ENCODE measurements at regions not wholly inside any gene's neighbourhood (a gene's known extent, or its start where the extent isn't known, plus 50 kb on each side); places are given as distances from the start of the nearest gene placed in this dataset.

DNA sequence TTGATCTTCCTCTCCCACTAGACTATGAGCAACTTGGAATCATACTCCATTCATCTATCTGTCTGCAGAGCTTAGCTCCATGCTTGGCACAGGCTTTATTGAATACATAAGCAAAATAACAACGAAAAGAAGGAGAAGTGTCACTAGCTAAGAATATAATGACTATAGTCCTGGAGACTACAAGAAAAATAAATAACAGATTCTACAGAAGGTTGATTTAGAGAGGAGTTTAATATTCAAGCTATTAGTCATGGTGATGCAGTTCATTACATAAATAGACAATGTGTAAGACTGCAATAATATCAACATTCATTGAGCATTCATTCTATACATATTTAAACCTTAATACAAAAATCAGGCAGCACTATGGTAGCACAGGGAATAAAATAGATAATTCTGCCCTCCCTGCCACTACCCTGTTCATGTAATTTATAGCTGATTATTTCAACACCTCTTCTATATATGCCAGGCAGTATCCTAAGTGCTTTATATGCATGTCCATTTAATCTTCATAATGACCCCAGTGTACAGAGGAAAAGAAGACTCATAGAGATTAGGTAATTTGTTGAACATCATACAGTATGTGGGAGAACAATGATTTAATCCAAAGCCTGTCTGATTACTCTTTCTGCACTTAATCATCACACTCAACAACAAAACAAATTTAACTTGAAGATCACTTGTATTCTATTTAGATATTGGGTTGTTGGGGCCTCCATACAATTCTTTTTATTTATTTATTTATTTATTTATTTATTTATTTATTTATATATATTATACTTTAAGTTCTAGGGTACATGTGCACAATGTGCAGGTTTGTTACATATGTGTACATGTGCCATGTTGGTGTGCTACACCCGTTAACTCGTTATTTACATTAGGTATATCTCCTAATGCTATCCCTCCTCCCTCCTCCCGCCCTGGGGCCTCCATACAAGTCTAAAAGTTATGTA is 165.3 kb downstream of the RNF152 start:
- TF ChIP-seq, protein P1, sequence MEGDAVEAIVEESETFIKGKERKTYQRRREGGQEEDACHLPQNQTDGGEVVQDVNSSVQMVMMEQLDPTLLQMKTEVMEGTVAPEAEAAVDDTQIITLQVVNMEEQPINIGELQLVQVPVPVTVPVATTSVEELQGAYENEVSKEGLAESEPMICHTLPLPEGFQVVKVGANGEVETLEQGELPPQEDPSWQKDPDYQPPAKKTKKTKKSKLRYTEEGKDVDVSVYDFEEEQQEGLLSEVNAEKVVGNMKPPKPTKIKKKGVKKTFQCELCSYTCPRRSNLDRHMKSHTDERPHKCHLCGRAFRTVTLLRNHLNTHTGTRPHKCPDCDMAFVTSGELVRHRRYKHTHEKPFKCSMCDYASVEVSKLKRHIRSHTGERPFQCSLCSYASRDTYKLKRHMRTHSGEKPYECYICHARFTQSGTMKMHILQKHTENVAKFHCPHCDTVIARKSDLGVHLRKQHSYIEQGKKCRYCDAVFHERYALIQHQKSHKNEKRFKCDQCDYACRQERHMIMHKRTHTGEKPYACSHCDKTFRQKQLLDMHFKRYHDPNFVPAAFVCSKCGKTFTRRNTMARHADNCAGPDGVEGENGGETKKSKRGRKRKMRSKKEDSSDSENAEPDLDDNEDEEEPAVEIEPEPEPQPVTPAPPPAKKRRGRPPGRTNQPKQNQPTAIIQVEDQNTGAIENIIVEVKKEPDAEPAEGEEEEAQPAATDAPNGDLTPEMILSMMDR (IDR thresholded peaks at IDR 0.05; ENCODE audit: low read depth, low read length) = no peak
- H3K4me3 ChIP-seq (ENCODE audit: low read depth, low read length) = no peak overlapping the region

DNA sequence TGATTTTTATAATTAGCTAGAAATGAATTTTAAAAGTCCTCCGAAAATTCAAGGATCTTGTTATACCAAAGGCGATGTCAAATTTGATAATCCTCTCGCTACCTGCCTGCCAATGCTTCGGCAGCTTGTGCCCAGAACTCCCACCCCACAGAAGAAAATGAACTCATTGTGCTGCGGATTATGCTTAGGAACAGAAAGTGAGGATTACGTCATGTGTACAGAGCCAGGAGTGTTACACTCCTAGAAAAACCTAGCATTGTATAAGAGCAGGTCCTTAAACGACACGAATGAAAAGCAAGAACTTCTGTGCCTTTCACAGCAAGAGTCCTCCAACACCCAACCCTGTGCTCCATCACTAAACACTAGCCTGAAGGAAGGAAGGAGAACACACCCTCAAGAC is 168.3 kb downstream of the RNF152 start:
- H3K4me3 ChIP-seq (ENCODE audit: low read depth, low read length) = no peak overlapping the region
- TF ChIP-seq, protein P1 (IDR thresholded peaks at IDR 0.05; ENCODE audit: low read depth, low read length) = no peak

DNA sequence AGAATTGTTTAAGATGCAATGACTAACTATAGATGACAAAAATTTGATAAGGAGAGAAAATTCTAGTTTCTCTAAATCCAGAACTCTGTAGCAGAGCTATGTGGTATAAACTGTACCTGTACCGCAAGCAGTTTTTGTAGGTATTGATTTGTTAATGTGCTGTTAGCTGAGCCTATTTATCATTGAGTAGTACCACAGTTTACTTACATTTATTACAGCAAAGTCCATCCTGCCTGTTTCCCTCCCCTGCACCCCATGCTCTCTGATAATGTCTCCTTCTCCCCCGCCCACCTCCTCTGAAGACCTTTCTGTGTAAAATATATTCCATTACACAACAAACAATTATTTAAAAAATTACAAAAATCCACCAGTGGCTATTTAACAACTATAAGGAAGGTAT is 170.6 kb downstream of the RNF152 start:
- TF ChIP-seq, protein P1 (IDR thresholded peaks at IDR 0.05; ENCODE audit: low read depth, low read length) = no peak
- H3K4me3 ChIP-seq (ENCODE audit: low read depth, low read length) = no peak overlapping the region

- TF ChIP-seq, protein P1 (IDR thresholded peaks at IDR 0.05; ENCODE audit: low read depth, low read length) = no peak
- H3K4me3 ChIP-seq (ENCODE audit: low read depth, low read length) = no peak overlapping the region
Measured at GRCh38 chr18:61720496-61720895, 172.3 kb downstream of the RNF152 start.

DNA sequence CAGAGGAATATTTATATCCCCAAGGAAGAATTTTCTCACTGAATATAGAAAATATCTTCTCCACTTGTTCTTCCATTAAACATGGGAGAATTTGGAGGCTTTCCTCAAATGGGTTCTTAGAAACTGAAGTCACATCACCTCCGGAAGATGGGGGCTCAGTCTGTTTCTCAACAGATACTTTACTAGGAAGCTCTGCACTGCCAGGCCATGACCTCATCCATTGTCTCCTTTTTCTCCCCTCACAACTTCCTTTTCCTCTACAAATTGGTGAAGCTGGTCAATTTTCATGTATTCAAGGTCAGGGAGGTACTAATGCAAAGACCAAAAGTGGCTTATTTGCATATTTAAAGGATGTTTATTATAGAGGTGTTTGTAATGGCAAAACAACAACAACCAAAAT is 173.1 kb downstream of the RNF152 start:
- TF ChIP-seq, protein P1 (IDR thresholded peaks at IDR 0.05; ENCODE audit: low read depth, low read length) = no peak
- H3K4me3 ChIP-seq (ENCODE audit: low read depth, low read length) = no peak overlapping the region

- TF ChIP-seq, protein P1 (IDR thresholded peaks at IDR 0.05; ENCODE audit: low read depth, low read length) = no peak
- H3K4me3 ChIP-seq (ENCODE audit: low read depth, low read length) = no peak overlapping the region
Measured at GRCh38 chr18:61718944-61719343, 173.9 kb downstream of the RNF152 start.

DNA sequence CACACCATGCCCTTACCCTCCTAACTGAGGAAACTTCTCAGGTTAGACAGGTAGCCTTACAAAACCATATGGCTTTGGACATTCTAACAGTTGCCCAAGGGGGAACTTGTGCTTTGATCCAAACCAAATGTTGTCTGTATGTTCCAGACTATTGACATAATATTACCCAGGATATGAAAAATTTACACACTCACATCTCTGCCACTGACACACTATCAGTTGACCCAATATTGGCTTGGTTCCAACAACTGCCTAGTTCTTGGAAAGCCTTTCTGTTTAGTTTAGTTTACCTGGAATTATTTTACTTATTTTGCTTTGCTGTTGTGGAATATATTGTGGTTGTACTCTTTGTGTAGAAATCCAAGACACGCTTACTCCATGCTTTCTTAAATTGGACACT is 178.4 kb downstream of the RNF152 start:
- TF ChIP-seq, protein P1 (IDR thresholded peaks at IDR 0.05; ENCODE audit: low read depth, low read length) = no peak
- H3K4me3 ChIP-seq (ENCODE audit: low read depth, low read length) = no peak overlapping the region

Data from WI38 (cell line).